ENCODE measurements at regions not wholly inside any gene's neighbourhood (a gene's known extent, or its start where the extent isn't known, plus 50 kb on each side); places are given as distances from the start of the nearest gene placed in this dataset.

DNA sequence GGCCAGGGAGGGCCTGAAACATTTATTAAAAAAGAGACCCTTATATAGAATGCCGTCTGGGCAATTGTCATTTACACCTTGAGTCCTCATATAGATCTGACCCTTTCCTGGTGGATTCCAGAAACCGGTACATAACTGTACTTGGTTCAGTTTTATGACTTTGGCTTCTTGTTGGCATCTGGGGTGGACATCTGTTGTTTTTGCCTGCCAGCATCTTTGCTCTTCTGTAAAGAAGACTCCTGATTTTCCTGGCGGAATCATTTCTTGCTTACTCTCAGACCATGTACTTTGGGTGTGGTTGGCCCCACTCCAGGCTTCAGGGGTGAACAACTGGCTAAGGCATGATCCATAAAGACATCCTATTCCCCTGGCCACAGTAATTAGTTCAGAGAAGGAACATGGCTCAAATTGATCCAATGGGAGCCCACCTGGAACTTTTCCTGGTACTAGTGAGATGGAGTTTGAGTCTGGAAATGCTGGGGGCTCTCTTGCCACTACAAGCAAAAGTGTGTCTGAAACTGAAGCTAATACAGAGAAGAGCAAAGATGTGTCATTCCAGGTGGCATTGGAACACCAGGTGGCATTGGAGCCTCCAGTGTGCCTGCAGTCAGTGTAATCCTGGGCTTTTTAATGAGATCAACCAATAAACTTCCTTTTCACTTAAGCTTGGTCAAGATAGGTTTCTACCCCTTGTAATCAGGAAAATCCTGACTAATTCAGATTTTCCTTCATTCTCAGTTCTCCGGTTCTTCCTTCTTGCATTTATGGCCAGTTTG is 332.5 kb upstream of the CAMK1G start:
- TF ChIP-seq, protein P1, sequence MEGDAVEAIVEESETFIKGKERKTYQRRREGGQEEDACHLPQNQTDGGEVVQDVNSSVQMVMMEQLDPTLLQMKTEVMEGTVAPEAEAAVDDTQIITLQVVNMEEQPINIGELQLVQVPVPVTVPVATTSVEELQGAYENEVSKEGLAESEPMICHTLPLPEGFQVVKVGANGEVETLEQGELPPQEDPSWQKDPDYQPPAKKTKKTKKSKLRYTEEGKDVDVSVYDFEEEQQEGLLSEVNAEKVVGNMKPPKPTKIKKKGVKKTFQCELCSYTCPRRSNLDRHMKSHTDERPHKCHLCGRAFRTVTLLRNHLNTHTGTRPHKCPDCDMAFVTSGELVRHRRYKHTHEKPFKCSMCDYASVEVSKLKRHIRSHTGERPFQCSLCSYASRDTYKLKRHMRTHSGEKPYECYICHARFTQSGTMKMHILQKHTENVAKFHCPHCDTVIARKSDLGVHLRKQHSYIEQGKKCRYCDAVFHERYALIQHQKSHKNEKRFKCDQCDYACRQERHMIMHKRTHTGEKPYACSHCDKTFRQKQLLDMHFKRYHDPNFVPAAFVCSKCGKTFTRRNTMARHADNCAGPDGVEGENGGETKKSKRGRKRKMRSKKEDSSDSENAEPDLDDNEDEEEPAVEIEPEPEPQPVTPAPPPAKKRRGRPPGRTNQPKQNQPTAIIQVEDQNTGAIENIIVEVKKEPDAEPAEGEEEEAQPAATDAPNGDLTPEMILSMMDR (IDR thresholded peaks at IDR 0.05): no peak
- TF ChIP-seq POLR2A (IDR thresholded peaks at IDR 0.05): no peak

Measured in lower leg skin (tissue), 3 donors.